Gastroesophageal sphincter (tissue), 4 donors: ENCODE measurements at regions not wholly inside any gene's neighbourhood (a gene's known extent, or its start where the extent isn't known, plus 50 kb on each side); places are given as distances from the start of the nearest gene placed in this dataset.
"Not testable (repeated sequence)": the region's sequence is repeated elsewhere in the genome, so short reads cannot be mapped to it uniquely, and the experiment has no call there.

Source experiments
- ATAC-seq: fragments of 150-250 bp; one replicate; pipeline ENCODE4 v1.9.1; 2016; ENCODE audit warnings: mild to moderate bottlenecking, moderate library complexity
- H3K27ac ChIP-seq, 4 donors: fragments of 200-600 bp; sonication (generic) in 3 of 4; 1 replicate in 3 of 4; 2 replicates in 1 of 4; pipeline ENCODE4 v1.5.1; 2016 to 2019
- H3K27me3 ChIP-seq: fragments of 200-600 bp; sonication (generic); one replicate; pipeline ENCODE4 v1.5.1; 2019
- H3K36me3 ChIP-seq, 2 donors: fragments of 200-600 bp; sonication (generic); one replicate each; pipeline ENCODE4 v1.5.1; 2019; ENCODE audit warnings: control low read depth in 1 of 2
- H3K4me1 ChIP-seq, 3 donors: fragments of 200-600 bp; sonication (generic); 1 replicate in 2 of 3; 2 replicates in 1 of 3; pipeline ENCODE4 v1.5.1; 2016 to 2019; ENCODE audit warnings: control low read depth in 2 of 3
- H3K4me3 ChIP-seq, 2 donors: fragments of 200-600 bp; sonication (generic); one replicate each; pipeline ENCODE4 v1.5.1; 2019; ENCODE audit warnings: mild to moderate bottlenecking in 1 of 2, moderate library complexity in 1 of 2
- H3K9me3 ChIP-seq, 3 donors: fragments of 200-600 bp; sonication (generic); one replicate each; pipeline ENCODE4 v1.5.1; 2017 to 2019; ENCODE audit warnings: control low read depth in 2 of 3
- CTCF ChIP-seq, 4 experiments: fragments of 200-600 bp in 2 of 4; fragments of 450-650 bp in 2 of 4; sonication (generic) in 1 of 4; IDR thresholded peaks; one replicate each; pipeline ENCODE4 v1.5.1; 2017 to 2019; ENCODE audit warnings: antibody characterized with exemption in 4 of 4, mild to moderate bottlenecking in 2 of 4, moderate library complexity in 2 of 4
- EP300 ChIP-seq: sonication (generic); formaldehyde crosslinking; IDR thresholded peaks from one replicate; pipeline ENCODE4 v1.6.1; 2017; ENCODE audit warnings: antibody characterized with exemption, mild to moderate bottlenecking
- POLR2A ChIP-seq, 2 donors: fragments of 450-650 bp; IDR thresholded peaks; one replicate each; pipeline ENCODE4 v1.6.1; 2017; ENCODE audit warnings: antibody characterized with exemption in 2 of 2, mild to moderate bottlenecking in 2 of 2, moderate library complexity in 1 of 2
- POLR2AphosphoS5 ChIP-seq: sonication (generic); formaldehyde crosslinking; IDR thresholded peaks from one replicate; pipeline ENCODE4 v1.6.1; 2017; ENCODE audit warnings: antibody characterized with exemption
- WGBS, 2 donors: methylation state at CpG; one replicate each; pipeline ENCODE4 v1.1.5; 2018; ENCODE audit warnings: low coverage in 1 of 2; 5-methylcytosine and 5-hydroxymethylcytosine counted together

DNA sequence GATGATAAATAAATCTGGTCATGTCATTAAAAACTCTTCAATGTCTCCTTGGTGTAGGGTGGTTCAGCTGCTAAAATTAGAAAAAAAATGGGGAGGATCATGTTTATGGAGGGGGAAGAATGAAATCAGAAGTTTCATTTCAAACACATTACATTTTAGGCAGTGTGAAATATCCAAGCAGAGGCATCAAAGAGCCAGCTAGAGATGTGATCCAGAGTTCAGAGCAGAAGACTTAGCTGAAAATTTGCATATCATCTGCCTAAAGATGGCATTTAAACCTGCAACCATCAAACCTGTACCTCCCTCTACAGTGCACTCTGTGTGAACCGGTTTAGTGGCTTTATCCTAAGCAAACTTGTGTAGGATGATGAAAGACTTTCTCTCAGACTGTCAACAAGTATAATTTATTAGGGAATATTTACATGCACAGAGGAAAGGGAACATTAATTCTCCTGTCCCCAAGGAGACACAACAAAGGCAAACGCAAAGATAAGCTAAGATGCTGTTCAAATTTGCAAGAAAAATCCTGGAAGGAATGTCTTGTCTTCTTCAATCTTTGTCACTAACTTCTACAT is 84.8 kb upstream of the PLEKHG1 start:
- Histone ChIP-seq H3K4me1 (no peaks in the 10 kb centered on the region), H3K27me3 (no peaks in the 10 kb centered on the region), H3K9me3 (no peaks in the 10 kb centered on the region), H3K27ac (no peak overlapping the region), H3K4me3 (no peak overlapping the region), H3K36me3 (no peaks in the 10 kb centered on the region)
- ATAC-seq = no peak
- WGBS, 2 donors = 38 to 50% methylated on average over 2 of the region's 2 CpGs
- TF ChIP-seq EP300 (no peak), POLR2AphosphoS5 (no peak), CTCF (IDR thresholded peaks at IDR 0.05) (no peak), POLR2A (IDR thresholded peaks at IDR 0.05) (no peak)

- H3K27ac ChIP-seq = no peak overlapping the region
- H3K4me1 ChIP-seq = no peaks in the 10 kb centered on the region
- no peak overlapping the region for H3K4me3 ChIP-seq
- no peaks in the 10 kb centered on the region for H3K27me3 ChIP-seq
- no peak for TF ChIP-seq POLR2A (IDR thresholded peaks at IDR 0.05)
- no peak for TF ChIP-seq CTCF (IDR thresholded peaks at IDR 0.05)
- no peak for TF ChIP-seq EP300
- no peak for TF ChIP-seq POLR2AphosphoS5
- ATAC-seq = no peak
- WGBS, 2 donors = 98 to 100% methylated on average over 2 to 3 of the region's 3 CpGs
- no peaks in the 10 kb centered on the region for H3K36me3 ChIP-seq
- no peaks in the 10 kb centered on the region for H3K9me3 ChIP-seq
Measured at GRCh38 chr6:150516199-150516598, 83.5 kb upstream of the PLEKHG1 start.

GRCh38 chr6:150517175-150517574 is 82.5 kb upstream of the PLEKHG1 start:
- 90% methylated on average over 3 of the region's 3 CpGs for WGBS, 2 donors
- TF ChIP-seq POLR2A (IDR thresholded peaks at IDR 0.05) (no peak), POLR2AphosphoS5 (no peak), EP300 (no peak), CTCF (IDR thresholded peaks at IDR 0.05) (no peak)
- H3K27me3 ChIP-seq = no peaks in the 10 kb centered on the region

GRCh38 chr6:150521482-150521881 is 78.2 kb upstream of the PLEKHG1 start:
- H3K4me1 ChIP-seq = no peaks in the 10 kb centered on the region
- TF ChIP-seq POLR2A (IDR thresholded peaks at IDR 0.05) (no peak), CTCF (IDR thresholded peaks at IDR 0.05) (no peak), EP300 (no peak), POLR2AphosphoS5 (no peak)
- no peak overlapping the region for H3K27ac ChIP-seq
- H3K4me3 ChIP-seq = no peak overlapping the region
- H3K27me3 ChIP-seq = no peaks in the 10 kb centered on the region
- H3K9me3 ChIP-seq = no peaks in the 10 kb centered on the region
- WGBS, 2 donors = 58 to 91% methylated on average over 1 of the region's 1 CpG
- ATAC-seq = no peak
- no peaks in the 10 kb centered on the region for H3K36me3 ChIP-seq

More at GRCh38 chr6:150517175-150517574, 82.5 kb upstream of the PLEKHG1 start:
- ATAC-seq = no peak
- H3K4me1 ChIP-seq = no peaks in the 10 kb centered on the region
- H3K36me3 ChIP-seq = no peaks in the 10 kb centered on the region
- H3K9me3 ChIP-seq = no peaks in the 10 kb centered on the region
- H3K27ac ChIP-seq = no peak overlapping the region
- no peak overlapping the region for H3K4me3 ChIP-seq

GRCh38 chr6:150523216-150523615 is 76.5 kb upstream of the PLEKHG1 start:
- not testable (repeated sequence) for H3K27ac ChIP-seq, H3K4me3 ChIP-seq, H3K9me3 ChIP-seq, H3K27me3 ChIP-seq, H3K36me3 ChIP-seq, ATAC-seq
- WGBS, 2 donors = 94 to 100% methylated on average over 2 of the region's 3 CpGs
- H3K4me1 ChIP-seq = peaks cover 0 to 12% (median 0%) of the 10 kb centered on the region in 3 donors
